HG03521 (cell line): ENCODE measurements at regions not wholly inside any gene's neighbourhood (a gene's known extent, or its start where the extent isn't known, plus 50 kb on each side); places are given as distances from the start of the nearest gene placed in this dataset.

ENCODE experiments used
- ATAC-seq: cut with Tn5 transposase; IDR thresholded peaks from one replicate; pipeline ENCODE4 v1.9.1; 2021; ENCODE audit warnings: mild to moderate bottlenecking, moderate library complexity; ENCODE audit not compliant: unreplicated experiment

- ATAC-seq: no peak
Measured at GRCh38 chr15:97712530-97712929, 248.0 kb upstream of the ARRDC4 start.

GRCh38 chr15:97717806-97718205 lies 242.7 kb upstream of the ARRDC4 start:
- ATAC-seq: no peak

GRCh38 chr15:97718509-97718908 lies 242.0 kb upstream of the ARRDC4 start:
- ATAC-seq: no peak

GRCh38 chr15:97728791-97729190 lies 231.7 kb upstream of the ARRDC4 start:
- no peak for ATAC-seq

- no peak for ATAC-seq
Measured at GRCh38 chr15:97729270-97729669, 231.2 kb upstream of the ARRDC4 start.

- ATAC-seq: no peak
Measured at GRCh38 chr15:97730315-97730714, 230.2 kb upstream of the ARRDC4 start.

GRCh38 chr15:97731859-97732258 lies 228.6 kb upstream of the ARRDC4 start:
- no peak for ATAC-seq

GRCh38 chr15:97733373-97733772 lies 227.1 kb upstream of the ARRDC4 start:
- ATAC-seq: no peak

- no peak for ATAC-seq
Measured at GRCh38 chr15:97736748-97737147, 223.8 kb upstream of the ARRDC4 start.

GRCh38 chr15:97745481-97746071 lies 214.9 kb upstream of the ARRDC4 start:
- no peak for ATAC-seq

GRCh38 chr15:97747342-97747741 lies 213.2 kb upstream of the ARRDC4 start:
- ATAC-seq: no peak

- ATAC-seq: no peak
Measured at GRCh38 chr15:97748576-97748975, 211.9 kb upstream of the ARRDC4 start.

- ATAC-seq: no peak
Measured at GRCh38 chr15:97750060-97750459, 210.4 kb upstream of the ARRDC4 start.

- ATAC-seq: no peak
Measured at GRCh38 chr15:97755726-97756125, 204.8 kb upstream of the ARRDC4 start.

GRCh38 chr15:97759363-97759762 lies 201.1 kb upstream of the ARRDC4 start:
- no peak for ATAC-seq

- no peak for ATAC-seq
Measured at GRCh38 chr15:97761110-97761509, 199.4 kb upstream of the ARRDC4 start.

GRCh38 chr15:97783240-97783639 lies 177.3 kb upstream of the ARRDC4 start:
- no peak for ATAC-seq

- ATAC-seq: no peak
Measured at GRCh38 chr15:97786741-97787140, 173.8 kb upstream of the ARRDC4 start.

- no peak for ATAC-seq
Measured at GRCh38 chr15:97790180-97790579, 170.3 kb upstream of the ARRDC4 start.

GRCh38 chr15:97791824-97792792 lies 168.4 kb upstream of the ARRDC4 start:
- ATAC-seq: no peak

GRCh38 chr15:97804950-97805349 lies 155.6 kb upstream of the ARRDC4 start:
- ATAC-seq: no peak

- no peak for ATAC-seq
Measured at GRCh38 chr15:97806766-97807165, 153.7 kb upstream of the ARRDC4 start.
